ENCODE measurements at regions not wholly inside any gene's neighbourhood (a gene's known extent, or its start where the extent isn't known, plus 50 kb on each side); places are given as distances from the start of the nearest gene placed in this dataset.
"Not testable (repeated sequence)": the region's sequence is repeated elsewhere in the genome, so short reads cannot be mapped to it uniquely, and the experiment has no call there.

DNA sequence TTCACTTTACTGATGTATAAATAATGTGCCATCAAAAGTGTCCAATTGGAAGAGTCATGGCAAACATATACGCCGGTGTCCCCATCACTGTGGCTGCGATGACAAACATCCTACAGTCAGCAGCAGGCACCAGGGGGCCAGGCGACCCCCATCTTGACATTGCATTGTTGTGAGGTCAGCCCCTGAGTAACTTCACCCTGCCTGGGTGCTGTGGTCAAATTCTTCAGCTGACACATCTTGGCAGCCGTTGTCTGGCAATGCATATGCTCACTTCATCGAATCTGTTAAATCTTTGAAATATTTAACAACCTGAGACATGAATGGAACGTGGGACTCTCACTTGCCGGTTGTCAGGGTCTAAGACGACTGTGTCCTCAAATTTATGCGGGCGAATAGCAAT lies 430.9 kb downstream of the BRD1 start:
- no peak overlapping the region for H3K4me3 Mint-ChIP-seq
- DNase-seq, result no peak
- no peak for ATAC-seq (replicated peaks in 1 of 4)
- H3K36me3 ChIP-seq (ENCODE audit: control insufficient read depth in 2 of 2, extremely low read depth in 1 of 2, insufficient read depth in 1 of 2, low read length in 1 of 2), result no peaks in the 10 kb centered on the region
- H3K36me3 Mint-ChIP-seq, result no peaks in the 10 kb centered on the region
- H3K27ac Mint-ChIP-seq, result no peak overlapping the region
- H3K4me3 ChIP-seq (ENCODE audit: control insufficient read depth in 1 of 2, extremely low read depth in 1 of 2, low read length in 1 of 2), result no peak overlapping the region
- peaks cover 4 to 8% (median 5%) of the 10 kb centered on the region in 3 donors for H3K9me3 Mint-ChIP-seq
- H3K4me1 ChIP-seq (ENCODE audit: control insufficient read depth in 1 of 2, extremely low read depth in 1 of 2, insufficient read depth in 2 of 2, low read length in 2 of 2), result no peaks in the 10 kb centered on the region
- ChIA-PET POLR2A (no interaction called here), CTCF (no interaction called here)
- H3K27me3 ChIP-seq (replicated peaks in 1 of 2; ENCODE audit: control insufficient read depth in 2 of 2, extremely low read depth in 1 of 2, insufficient read depth in 2 of 2, low read length in 1 of 2), result peaks cover 0 to 39% of the 10 kb centered on the region in 2 experiments
- H3K27me3 Mint-ChIP-seq, result peaks cover 7 to 13% of the 10 kb centered on the region in 2 donors
- no peak overlapping the region for H3K27ac ChIP-seq (ENCODE audit: low read length)
- 81% methylated on average over 9 of the region's 11 CpGs for WGBS (ENCODE audit: insufficient coverage)
- H3K9me3 ChIP-seq, result no peaks in the 10 kb centered on the region
- H3K4me1 Mint-ChIP-seq, result no peaks in the 10 kb centered on the region

DNA sequence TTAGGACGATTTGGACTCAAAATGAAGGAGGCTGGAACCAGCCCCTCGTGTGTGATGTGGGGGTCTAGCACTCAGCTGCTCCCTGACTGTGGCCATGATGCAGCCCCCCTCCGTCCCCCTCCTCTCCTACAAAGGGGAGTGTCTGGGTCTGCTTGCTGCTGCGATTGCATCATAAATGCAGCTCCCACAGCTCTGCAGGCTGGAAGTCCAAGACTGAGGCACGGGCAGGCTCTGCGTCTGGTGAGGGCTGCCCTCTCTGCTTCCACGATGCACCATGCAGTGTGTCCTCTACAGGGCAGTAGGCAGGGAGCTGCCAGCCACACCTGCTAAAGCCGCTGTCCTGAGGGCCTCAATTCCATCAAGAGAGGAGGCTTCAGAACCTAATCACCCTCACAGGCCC lies 432.1 kb downstream of the BRD1 start:
- ATAC-seq (replicated peaks in 1 of 4) (no peak), DNase-seq (no peak)
- Mint-ChIP-seq H3K4me1 (no peaks in the 10 kb centered on the region), H3K27ac (no peak overlapping the region), H3K36me3 (no peaks in the 10 kb centered on the region), H3K9me3 (peaks cover 4 to 8% (median 5%) of the 10 kb centered on the region in 3 donors), H3K4me3 (no peak overlapping the region), H3K27me3 (peaks cover 14 to 21% of the 10 kb centered on the region in 2 donors)
- no peak overlapping the region for H3K4me3 ChIP-seq (ENCODE audit: control insufficient read depth in 1 of 2, extremely low read depth in 1 of 2, low read length in 1 of 2)
- POLR2A ChIA-PET, result no interaction called here
- CTCF ChIA-PET, result no interaction called here
- WGBS (ENCODE audit: insufficient coverage), result 81% methylated on average over 7 of the region's 8 CpGs
- H3K27me3 ChIP-seq (replicated peaks in 1 of 2; ENCODE audit: control insufficient read depth in 2 of 2, extremely low read depth in 1 of 2, insufficient read depth in 2 of 2, low read length in 1 of 2), result peaks cover 0 to 39% of the 10 kb centered on the region in 2 experiments
- no peaks in the 10 kb centered on the region for H3K36me3 ChIP-seq (ENCODE audit: control insufficient read depth in 2 of 2, extremely low read depth in 1 of 2, insufficient read depth in 1 of 2, low read length in 1 of 2)
- H3K9me3 ChIP-seq, result no peaks in the 10 kb centered on the region
- no peaks in the 10 kb centered on the region for H3K4me1 ChIP-seq (ENCODE audit: control insufficient read depth in 1 of 2, extremely low read depth in 1 of 2, insufficient read depth in 2 of 2, low read length in 2 of 2)
- no peak overlapping the region for H3K27ac ChIP-seq (ENCODE audit: low read length)

- H3K27ac ChIP-seq (ENCODE audit: low read length); H3K36me3 ChIP-seq (ENCODE audit: control insufficient read depth in 2 of 2, extremely low read depth in 1 of 2, insufficient read depth in 1 of 2, low read length in 1 of 2); H3K4me3 ChIP-seq (ENCODE audit: control insufficient read depth in 1 of 2, extremely low read depth in 1 of 2, low read length in 1 of 2); H3K4me1 ChIP-seq (ENCODE audit: control insufficient read depth in 1 of 2, extremely low read depth in 1 of 2, insufficient read depth in 2 of 2, low read length in 2 of 2); H3K9me3 ChIP-seq; H3K4me3 Mint-ChIP-seq; H3K36me3 Mint-ChIP-seq; CTCF ChIA-PET; H3K27ac Mint-ChIP-seq; DNase-seq; H3K9me3 Mint-ChIP-seq; H3K4me1 Mint-ChIP-seq; ATAC-seq (replicated peaks in 1 of 4); POLR2A ChIA-PET: not testable (repeated sequence)
- WGBS (ENCODE audit: insufficient coverage), result 90% methylated on average over 2 of the region's 5 CpGs
- peaks cover 18 to 25% of the 10 kb centered on the region in 2 donors for H3K27me3 Mint-ChIP-seq
- H3K27me3 ChIP-seq (replicated peaks in 1 of 2; ENCODE audit: control insufficient read depth in 2 of 2, extremely low read depth in 1 of 2, insufficient read depth in 2 of 2, low read length in 1 of 2), result peaks cover 0 to 39% of the 10 kb centered on the region in 2 experiments
Observed at GRCh38 chr22:49395062-49395461, 432.6 kb downstream of the BRD1 start.

- H3K27me3 ChIP-seq (replicated peaks in 1 of 2; ENCODE audit: control insufficient read depth in 2 of 2, extremely low read depth in 1 of 2, insufficient read depth in 2 of 2, low read length in 1 of 2), result peaks cover 0 to 39% of the 10 kb centered on the region in 2 experiments
- no peaks in the 10 kb centered on the region for H3K4me1 ChIP-seq (ENCODE audit: control insufficient read depth in 1 of 2, extremely low read depth in 1 of 2, insufficient read depth in 2 of 2, low read length in 2 of 2)
- H3K36me3 ChIP-seq (ENCODE audit: control insufficient read depth in 2 of 2, extremely low read depth in 1 of 2, insufficient read depth in 1 of 2, low read length in 1 of 2), result no peaks in the 10 kb centered on the region
- DNase-seq, result no peak
- H3K4me3 ChIP-seq (ENCODE audit: control insufficient read depth in 1 of 2, extremely low read depth in 1 of 2, low read length in 1 of 2), result no peak overlapping the region
- no peak overlapping the region for H3K4me3 Mint-ChIP-seq
- ATAC-seq (replicated peaks in 1 of 4), result no peak
- H3K27ac Mint-ChIP-seq, result no peak overlapping the region
- peaks cover 4 to 8% (median 5%) of the 10 kb centered on the region in 3 donors for H3K9me3 Mint-ChIP-seq
- ChIA-PET CTCF (no interaction called here), POLR2A (no interaction called here)
- 80% methylated on average over 7 of the region's 7 CpGs for WGBS (ENCODE audit: insufficient coverage)
- no peak overlapping the region for H3K27ac ChIP-seq (ENCODE audit: low read length)
- H3K4me1 Mint-ChIP-seq, result no peaks in the 10 kb centered on the region
- no peaks in the 10 kb centered on the region for H3K36me3 Mint-ChIP-seq
- peaks cover 18 to 25% of the 10 kb centered on the region in 2 donors for H3K27me3 Mint-ChIP-seq
- no peaks in the 10 kb centered on the region for H3K9me3 ChIP-seq
Observed at GRCh38 chr22:49394116-49394785, 433.4 kb downstream of the BRD1 start.

DNA sequence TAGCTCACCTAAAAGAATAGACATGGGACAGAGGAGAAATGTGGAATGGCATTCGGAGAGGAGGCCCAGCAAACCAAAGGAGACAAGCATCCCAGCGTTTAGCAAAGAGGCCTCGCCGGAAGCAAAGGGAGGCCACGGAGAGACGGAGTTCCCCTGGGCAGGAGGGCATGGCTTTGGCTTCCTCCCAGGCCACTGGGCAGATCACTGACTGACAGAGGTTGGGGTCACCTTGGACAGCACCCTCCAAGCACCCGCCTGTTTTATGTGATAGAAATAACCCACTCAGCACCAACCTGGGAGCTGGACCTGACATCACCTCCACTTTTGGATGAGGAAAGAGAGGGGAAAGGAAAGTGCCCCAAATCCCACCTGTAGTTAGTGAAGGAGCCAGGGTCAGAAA lies 434.1 kb downstream of the BRD1 start:
- H3K27ac Mint-ChIP-seq, result no peak overlapping the region
- H3K27ac ChIP-seq (ENCODE audit: low read length), result no peak overlapping the region
- H3K4me1 Mint-ChIP-seq, result no peaks in the 10 kb centered on the region
- DNase-seq, result no peak
- peaks cover 4 to 8% (median 5%) of the 10 kb centered on the region in 3 donors for H3K9me3 Mint-ChIP-seq
- no peaks in the 10 kb centered on the region for H3K9me3 ChIP-seq
- no peaks in the 10 kb centered on the region for H3K36me3 Mint-ChIP-seq
- no peak overlapping the region for H3K4me3 ChIP-seq (ENCODE audit: control insufficient read depth in 1 of 2, extremely low read depth in 1 of 2, low read length in 1 of 2)
- H3K27me3 ChIP-seq (replicated peaks in 1 of 2; ENCODE audit: control insufficient read depth in 2 of 2, extremely low read depth in 1 of 2, insufficient read depth in 2 of 2, low read length in 1 of 2), result peaks cover 0 to 39% of the 10 kb centered on the region in 2 experiments
- no peaks in the 10 kb centered on the region for H3K36me3 ChIP-seq (ENCODE audit: control insufficient read depth in 2 of 2, extremely low read depth in 1 of 2, insufficient read depth in 1 of 2, low read length in 1 of 2)
- H3K4me3 Mint-ChIP-seq, result no peak overlapping the region
- ChIA-PET CTCF (no interaction called here), POLR2A (no interaction called here)
- no peak for ATAC-seq (replicated peaks in 1 of 4)
- H3K4me1 ChIP-seq (ENCODE audit: control insufficient read depth in 1 of 2, extremely low read depth in 1 of 2, insufficient read depth in 2 of 2, low read length in 2 of 2), result no peaks in the 10 kb centered on the region
- WGBS (ENCODE audit: insufficient coverage), result 87% methylated on average over 6 of the region's 7 CpGs
- peaks cover 18 to 25% of the 10 kb centered on the region in 2 donors for H3K27me3 Mint-ChIP-seq

- Histone ChIP-seq H3K27me3 (replicated peaks in 1 of 2; ENCODE audit: control insufficient read depth in 2 of 2, extremely low read depth in 1 of 2, insufficient read depth in 2 of 2, low read length in 1 of 2) (peaks cover 0 to 36% of the 10 kb centered on the region in 2 experiments), H3K9me3 (no peaks in the 10 kb centered on the region), H3K4me3 (ENCODE audit: control insufficient read depth in 1 of 2, extremely low read depth in 1 of 2, low read length in 1 of 2) (no peak overlapping the region), H3K4me1 (ENCODE audit: control insufficient read depth in 1 of 2, extremely low read depth in 1 of 2, insufficient read depth in 2 of 2, low read length in 2 of 2) (no peaks in the 10 kb centered on the region), H3K27ac (ENCODE audit: low read length) (no peak overlapping the region), H3K36me3 (ENCODE audit: control insufficient read depth in 2 of 2, extremely low read depth in 1 of 2, insufficient read depth in 1 of 2, low read length in 1 of 2) (no peaks in the 10 kb centered on the region)
- H3K36me3 Mint-ChIP-seq, result no peaks in the 10 kb centered on the region
- peaks cover 18 to 25% of the 10 kb centered on the region in 2 donors for H3K27me3 Mint-ChIP-seq
- no peak for ATAC-seq (replicated peaks in 1 of 4)
- H3K27ac Mint-ChIP-seq, result no peak overlapping the region
- H3K4me1 Mint-ChIP-seq, result no peaks in the 10 kb centered on the region
- H3K9me3 Mint-ChIP-seq, result peaks cover 4 to 8% (median 5%) of the 10 kb centered on the region in 3 donors
- H3K4me3 Mint-ChIP-seq, result no peak overlapping the region
- CTCF ChIA-PET, result no interaction called here
- POLR2A ChIA-PET, result no interaction called here
- no peak for DNase-seq
- WGBS (ENCODE audit: insufficient coverage), result 67% methylated on average over 9 of the region's 12 CpGs
Observed at GRCh38 chr22:49392841-49393510, 434.7 kb downstream of the BRD1 start.

Measured in T-cell (primary cell).